Stimulated activated naive CD8-positive, alpha-beta T cell treated with anti-CD3 and anti-CD28 coated beads, Interleukin-15, amount 100 ng/mL, for 72 hours (primary cell): ENCODE measurements at regions not wholly inside any gene's neighbourhood (a gene's known extent, or its start where the extent isn't known, plus 50 kb on each side); places are given as distances from the start of the nearest gene placed in this dataset.

Experiments used
- ATAC-seq: fragments of 150-1000 bp; cut with Tn5 transposase; 2 replicates; pipeline ENCODE4 v1.10.0; 2021; ENCODE audit warnings: mild to moderate bottlenecking, moderate library complexity
- DNase-seq, 2 donors: peaks; one replicate each; pipeline ENCODE4 v3.0.0; 2021 to 2022
- H3K27ac Mint-ChIP-seq, 2 donors: one replicate each; pipeline ENCODE4 v1.8.0; 2022; ENCODE audit warnings: mild to moderate bottlenecking in 2 of 2, mixed read lengths in 2 of 2, moderate library complexity in 2 of 2
- H3K27me3 Mint-ChIP-seq: one replicate; pipeline ENCODE4 v1.8.0; 2022; ENCODE audit warnings: mixed read lengths
- H3K4me1 Mint-ChIP-seq: one replicate; pipeline ENCODE4 v1.8.0; 2022; ENCODE audit warnings: mild to moderate bottlenecking, mixed read lengths
- H3K4me3 Mint-ChIP-seq, 2 donors: one replicate each; pipeline ENCODE4 v1.8.0; 2022; ENCODE audit warnings: mild to moderate bottlenecking in 2 of 2, mixed read lengths in 2 of 2, moderate library complexity in 1 of 2
- H3K9me3 Mint-ChIP-seq, 2 donors: one replicate each; pipeline ENCODE4 v1.8.0; 2022; ENCODE audit warnings: mixed read lengths in 2 of 2

- peaks cover 10 to 14% of the 10 kb centered on the region in 2 donors for H3K9me3 Mint-ChIP-seq
- H3K4me1 Mint-ChIP-seq = no peaks in the 10 kb centered on the region
- no peak overlapping the region for H3K4me3 Mint-ChIP-seq
- no peak overlapping the region for H3K27ac Mint-ChIP-seq
- ATAC-seq (no peak), DNase-seq (no peak)
- no peaks in the 10 kb centered on the region for H3K27me3 Mint-ChIP-seq
Measured at GRCh38 chr2:14255135-14255820, 377.2 kb upstream of the LRATD1 start.

DNA sequence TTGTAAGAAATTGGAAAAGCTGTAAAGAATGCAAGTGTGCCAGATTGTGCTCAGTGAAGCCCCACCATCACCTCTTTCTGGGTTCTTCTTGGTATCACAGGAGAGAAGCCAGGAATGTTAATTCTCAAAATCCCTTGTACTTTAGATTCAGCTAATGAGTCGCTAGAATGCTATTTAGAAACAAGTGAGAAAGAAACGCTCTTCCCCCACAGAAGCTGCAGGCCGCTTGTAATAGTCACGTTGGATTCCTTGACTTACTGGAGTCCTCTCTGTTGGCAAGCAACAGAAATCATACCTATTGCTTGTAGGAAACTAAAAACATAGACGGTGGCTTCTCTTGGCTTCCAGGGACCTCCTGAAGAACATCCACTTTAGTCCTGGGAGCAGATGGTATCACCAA lies 375.6 kb upstream of the LRATD1 start:
- no peak for ATAC-seq
- H3K27me3 Mint-ChIP-seq = no peaks in the 10 kb centered on the region

GRCh38 chr2:14257801-14258507 lies 374.6 kb upstream of the LRATD1 start:
- no peak overlapping the region for H3K4me3 Mint-ChIP-seq
- H3K27ac Mint-ChIP-seq = no peak overlapping the region
- no peaks in the 10 kb centered on the region for H3K4me1 Mint-ChIP-seq
- ATAC-seq (no peak), DNase-seq (no peak)
- no peaks in the 10 kb centered on the region for H3K27me3 Mint-ChIP-seq
- H3K9me3 Mint-ChIP-seq = peaks cover 0 to 11% of the 10 kb centered on the region in 2 donors

More for the DNA sequence above, 375.6 kb upstream of the LRATD1 start:
- Mint-ChIP-seq H3K27ac (no peak overlapping the region), H3K9me3 (peaks cover 0 to 13% of the 10 kb centered on the region in 2 donors), H3K4me3 (no peak overlapping the region), H3K4me1 (no peaks in the 10 kb centered on the region)
- DNase-seq = no peak

- no peak overlapping the region for H3K4me3 Mint-ChIP-seq
- ATAC-seq = no peak
- no peaks in the 10 kb centered on the region for H3K27me3 Mint-ChIP-seq
- no peak overlapping the region for H3K27ac Mint-ChIP-seq
- DNase-seq = no peak
- H3K9me3 Mint-ChIP-seq = peaks cover 0 to 18% of the 10 kb centered on the region in 2 donors
- H3K4me1 Mint-ChIP-seq = no peaks in the 10 kb centered on the region
Measured at GRCh38 chr2:14261771-14262170, 370.7 kb upstream of the LRATD1 start.

- Mint-ChIP-seq H3K27ac (no peak overlapping the region), H3K27me3 (no peaks in the 10 kb centered on the region)
- DNase-seq = no peak
Measured at GRCh38 chr2:14263053-14263452, 369.5 kb upstream of the LRATD1 start.

DNA sequence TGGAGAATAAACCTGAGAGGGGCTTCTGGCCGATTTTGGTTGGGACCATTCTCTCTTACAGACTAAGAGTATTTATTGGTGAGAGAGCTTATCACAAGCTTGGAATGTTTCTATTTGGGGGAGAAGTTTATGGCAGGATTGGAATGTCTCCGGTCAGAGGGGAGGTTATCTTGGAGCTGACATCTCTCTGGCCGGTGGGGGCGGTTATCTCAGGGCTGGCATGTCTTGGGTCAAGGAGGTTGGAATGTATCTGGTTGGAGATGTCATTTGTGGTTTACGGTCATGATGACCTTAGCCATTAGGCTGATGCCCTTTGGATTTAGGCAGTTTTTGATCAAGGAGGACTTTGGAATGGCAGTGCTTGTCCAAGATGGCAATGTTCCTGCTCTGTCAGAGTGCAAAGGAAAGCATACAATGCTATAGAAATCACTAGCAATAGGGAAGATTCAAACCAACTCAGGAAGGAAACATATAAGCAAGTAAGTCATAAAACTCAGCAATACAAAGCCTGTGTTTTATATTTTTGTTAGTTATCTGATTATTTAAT lies 362.4 kb upstream of the LRATD1 start:
- no peak overlapping the region for H3K27ac Mint-ChIP-seq
- no peaks in the 10 kb centered on the region for H3K4me1 Mint-ChIP-seq
- no peak for ATAC-seq
- no peaks in the 10 kb centered on the region for H3K27me3 Mint-ChIP-seq
- H3K9me3 Mint-ChIP-seq = peaks cover 5 to 15% of the 10 kb centered on the region in 2 donors
- DNase-seq = no peak
- H3K4me3 Mint-ChIP-seq = no peak overlapping the region

More at GRCh38 chr2:14263053-14263452, 369.5 kb upstream of the LRATD1 start:
- H3K4me1 Mint-ChIP-seq = no peaks in the 10 kb centered on the region
- ATAC-seq = no peak
- peaks cover 0 to 18% of the 10 kb centered on the region in 2 donors for H3K9me3 Mint-ChIP-seq
- H3K4me3 Mint-ChIP-seq = no peak overlapping the region

DNA sequence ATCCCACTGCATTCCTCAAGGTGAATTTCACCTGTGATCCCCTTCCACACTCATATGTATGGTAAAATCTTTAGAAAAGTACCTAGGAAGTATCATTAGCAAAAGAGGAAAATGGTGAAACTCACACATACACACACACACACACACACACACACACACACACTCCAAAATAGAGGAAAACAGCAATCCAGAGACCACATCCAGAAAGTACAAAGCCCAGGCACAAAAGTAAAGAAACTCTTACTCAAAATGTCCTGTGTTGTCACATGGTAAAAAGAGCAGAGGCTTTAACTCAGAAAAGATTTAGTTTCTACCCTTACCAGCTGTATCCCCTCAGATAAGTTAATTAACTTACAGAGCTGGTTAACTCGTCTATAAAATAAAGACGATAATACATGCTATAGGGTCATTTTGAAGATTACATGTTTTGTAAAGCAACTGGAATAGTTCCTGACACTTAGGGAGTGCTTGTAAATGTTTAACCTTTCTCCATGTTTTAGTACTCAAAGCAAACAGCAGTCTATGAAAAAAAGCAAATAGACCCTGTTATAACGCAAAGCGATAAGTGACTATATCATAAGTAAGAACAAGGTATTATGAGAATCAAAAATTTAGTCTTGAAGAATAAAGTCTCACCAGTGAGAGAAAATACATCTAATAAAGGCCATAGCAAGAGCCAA lies 360.0 kb upstream of the LRATD1 start:
- DNase-seq (no peak), ATAC-seq (no peak)
- no peaks in the 10 kb centered on the region for H3K4me1 Mint-ChIP-seq
- no peaks in the 10 kb centered on the region for H3K27me3 Mint-ChIP-seq
- no peak overlapping the region for H3K4me3 Mint-ChIP-seq
- H3K27ac Mint-ChIP-seq = no peak overlapping the region
- peaks cover 5 to 14% of the 10 kb centered on the region in 2 donors for H3K9me3 Mint-ChIP-seq

DNA sequence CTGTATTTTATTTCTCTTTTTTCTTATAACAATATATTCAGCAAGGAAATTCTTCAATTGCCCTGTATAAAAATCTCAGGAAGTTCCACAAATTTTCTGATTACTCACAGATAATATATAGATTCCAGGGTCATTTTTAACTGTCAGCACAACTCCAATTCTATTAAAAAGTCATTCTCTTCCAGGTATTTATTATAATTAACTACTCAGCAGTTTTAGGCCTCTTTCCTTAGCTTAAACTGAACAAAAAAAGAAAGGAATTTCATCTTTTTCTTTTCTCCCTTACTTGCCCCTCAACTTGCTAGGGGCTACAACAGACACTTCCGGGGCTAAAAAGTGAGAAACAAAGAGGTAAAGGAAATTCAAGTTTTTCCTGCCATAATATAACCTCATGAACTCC lies 358.9 kb upstream of the LRATD1 start:
- no peaks in the 10 kb centered on the region for H3K27me3 Mint-ChIP-seq
- ATAC-seq = no peak
- no peak overlapping the region for H3K4me3 Mint-ChIP-seq
- H3K4me1 Mint-ChIP-seq = no peaks in the 10 kb centered on the region
- H3K27ac Mint-ChIP-seq = no peak overlapping the region
- peaks cover 14 to 21% of the 10 kb centered on the region in 2 donors for H3K9me3 Mint-ChIP-seq
- no peak for DNase-seq

DNA sequence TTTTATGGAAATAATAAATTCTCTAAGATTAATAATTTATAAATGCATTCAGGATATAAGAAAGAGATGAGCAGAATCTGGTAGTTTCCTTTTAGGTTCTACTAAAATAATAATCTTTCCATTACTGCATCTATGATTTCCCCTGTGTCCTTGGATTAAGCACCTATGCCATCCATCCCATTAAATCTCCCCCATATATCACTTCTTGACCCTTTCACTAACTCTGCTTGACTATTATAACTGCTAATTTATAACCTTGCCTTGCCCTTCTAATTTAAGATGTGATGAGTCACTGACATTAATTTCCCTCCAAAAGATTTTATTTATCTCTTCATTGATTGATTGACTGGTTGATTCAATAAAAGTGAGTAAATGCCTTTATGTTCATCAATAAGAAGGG lies 348.3 kb upstream of the LRATD1 start:
- H3K4me3 Mint-ChIP-seq = no peak overlapping the region
- DNase-seq (no peak), ATAC-seq (no peak)
- H3K4me1 Mint-ChIP-seq = no peaks in the 10 kb centered on the region
- no peaks in the 10 kb centered on the region for H3K27me3 Mint-ChIP-seq
- H3K9me3 Mint-ChIP-seq = no peaks in the 10 kb centered on the region
- no peak overlapping the region for H3K27ac Mint-ChIP-seq

- Mint-ChIP-seq H3K4me3 (no peak overlapping the region), H3K27ac (no peak overlapping the region), H3K4me1 (no peaks in the 10 kb centered on the region), H3K27me3 (no peaks in the 10 kb centered on the region), H3K9me3 (no peaks in the 10 kb centered on the region)
- no peak for ATAC-seq
- DNase-seq = no peak
Measured at GRCh38 chr2:14285812-14286211, 346.7 kb upstream of the LRATD1 start.

GRCh38 chr2:14288016-14288415 lies 344.5 kb upstream of the LRATD1 start:
- Mint-ChIP-seq H3K27ac (no peak overlapping the region), H3K4me3 (no peak overlapping the region), H3K27me3 (no peaks in the 10 kb centered on the region), H3K9me3 (peaks cover 0 to 2% of the 10 kb centered on the region in 2 donors), H3K4me1 (no peaks in the 10 kb centered on the region)
- ATAC-seq = no peak
- DNase-seq = no peak

DNA sequence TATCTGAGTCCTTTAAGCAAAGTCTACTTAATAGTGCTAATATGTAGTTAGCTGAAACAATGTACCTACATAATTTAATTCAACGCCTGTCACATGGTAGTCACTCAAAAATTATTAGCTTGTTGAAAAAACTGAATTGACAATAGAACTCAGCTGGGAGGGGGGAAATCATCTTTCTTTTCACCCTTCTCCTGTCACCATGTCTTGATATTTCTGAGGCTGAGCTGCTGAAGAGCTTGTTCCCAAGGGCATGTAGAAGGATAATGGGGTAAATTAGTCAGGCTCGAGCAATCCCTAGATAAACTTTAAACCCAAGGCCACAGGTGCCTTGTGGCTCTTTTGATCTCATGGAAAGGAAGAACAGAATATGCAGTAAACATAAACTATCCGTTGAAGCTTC lies 339.6 kb upstream of the LRATD1 start:
- H3K27me3 Mint-ChIP-seq = no peaks in the 10 kb centered on the region
- H3K9me3 Mint-ChIP-seq = peaks cover 6 to 10% of the 10 kb centered on the region in 2 donors
- no peak overlapping the region for H3K4me3 Mint-ChIP-seq
- H3K27ac Mint-ChIP-seq = no peak overlapping the region
- DNase-seq (no peak), ATAC-seq (no peak)
- H3K4me1 Mint-ChIP-seq = no peaks in the 10 kb centered on the region

DNA sequence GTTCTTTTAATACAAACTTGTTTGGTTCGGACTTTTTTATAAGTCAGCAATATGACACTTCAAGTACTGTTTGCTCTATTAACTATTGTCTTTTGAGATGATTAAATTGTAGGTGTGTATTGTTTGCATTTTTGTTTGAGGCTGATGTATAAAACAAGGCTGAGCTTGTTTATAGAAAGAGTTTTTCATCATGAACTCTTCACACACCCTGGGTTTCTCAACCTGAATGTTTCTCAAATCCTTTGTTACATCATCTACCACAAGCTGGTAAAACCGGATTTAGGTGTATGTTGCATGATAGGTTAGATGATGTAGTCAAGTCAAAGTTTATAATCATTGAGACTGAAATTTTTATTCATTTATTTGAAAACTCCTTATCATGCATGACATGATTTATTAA lies 335.2 kb upstream of the LRATD1 start:
- peaks cover 12 to 14% of the 10 kb centered on the region in 2 donors for H3K9me3 Mint-ChIP-seq
- DNase-seq (no peak), ATAC-seq (no peak)
- H3K4me3 Mint-ChIP-seq = no peak overlapping the region
- H3K27ac Mint-ChIP-seq = no peak overlapping the region
- H3K4me1 Mint-ChIP-seq = no peaks in the 10 kb centered on the region
- H3K27me3 Mint-ChIP-seq = no peaks in the 10 kb centered on the region

- no peak overlapping the region for H3K4me3 Mint-ChIP-seq
- H3K9me3 Mint-ChIP-seq = peaks cover 12 to 14% of the 10 kb centered on the region in 2 donors
- DNase-seq (no peak), ATAC-seq (no peak)
- no peak overlapping the region for H3K27ac Mint-ChIP-seq
- no peaks in the 10 kb centered on the region for H3K4me1 Mint-ChIP-seq
- no peaks in the 10 kb centered on the region for H3K27me3 Mint-ChIP-seq
Measured at GRCh38 chr2:14297906-14298305, 334.6 kb upstream of the LRATD1 start.

DNA sequence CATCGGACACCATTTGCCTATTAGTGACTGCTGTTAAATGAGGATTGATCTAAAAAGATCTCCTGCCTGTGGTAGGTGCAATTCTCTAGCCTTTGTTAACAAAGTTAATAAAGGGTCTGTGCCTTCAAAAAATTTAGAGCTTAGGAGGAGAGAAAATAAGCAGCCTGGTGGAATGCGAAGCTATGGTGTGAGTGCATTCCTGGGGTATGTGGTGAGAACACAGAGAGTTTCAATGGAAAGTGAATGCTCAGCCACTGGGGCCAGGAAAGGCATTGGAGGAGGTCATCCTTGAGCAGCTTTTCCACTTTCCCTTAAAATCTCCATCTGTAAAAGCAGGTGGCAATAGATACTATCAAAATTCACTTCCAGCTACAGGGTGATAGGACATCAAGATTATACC lies 331.2 kb upstream of the LRATD1 start:
- H3K9me3 Mint-ChIP-seq = peaks cover 4 to 9% of the 10 kb centered on the region in 2 donors
- H3K4me1 Mint-ChIP-seq = no peaks in the 10 kb centered on the region
- ATAC-seq = no peak
- H3K27ac Mint-ChIP-seq = no peak overlapping the region
- DNase-seq = no peak
- H3K27me3 Mint-ChIP-seq = no peaks in the 10 kb centered on the region
- no peak overlapping the region for H3K4me3 Mint-ChIP-seq
